Esophagus squamous epithelium (tissue), 4 donors: ENCODE measurements at regions not wholly inside any gene's neighbourhood (a gene's known extent, or its start where the extent isn't known, plus 50 kb on each side); places are given as distances from the start of the nearest gene placed in this dataset.

Source experiments
- CTCF ChIP-seq, 6 experiments: fragments of 450-650 bp in 4 of 6; fragments of 200-600 bp in 2 of 6; sonication (generic) in 2 of 6; IDR thresholded peaks; one replicate each; pipeline ENCODE4 v1.5.1; 2016 to 2019; ENCODE audit warnings: antibody characterized with exemption in 6 of 6, mild to moderate bottlenecking in 4 of 6, moderate library complexity in 4 of 6
- POLR2A ChIP-seq, 4 donors: fragments of 450-650 bp; IDR thresholded peaks; one replicate each; pipeline ENCODE4 v1.6.1; 2017; ENCODE audit warnings: antibody characterized with exemption in 4 of 4, mild to moderate bottlenecking in 4 of 4, moderate library complexity in 3 of 4

GRCh38 chr12:34402899-34403705 is 380.8 kb downstream of the ALG10 start:
- TF ChIP-seq POLR2A (IDR thresholded peaks at IDR 0.05) = no peak
- TF ChIP-seq CTCF (IDR thresholded peaks at IDR 0.05) = no peak
